ENCODE measurements at regions not wholly inside any gene's neighbourhood (a gene's known extent, or its start where the extent isn't known, plus 50 kb on each side); places are given as distances from the start of the nearest gene placed in this dataset.

GRCh38 chr2:234288974-234289455, 207.9 kb downstream of the ARL4C start:
- TF ChIP-seq, protein P1, sequence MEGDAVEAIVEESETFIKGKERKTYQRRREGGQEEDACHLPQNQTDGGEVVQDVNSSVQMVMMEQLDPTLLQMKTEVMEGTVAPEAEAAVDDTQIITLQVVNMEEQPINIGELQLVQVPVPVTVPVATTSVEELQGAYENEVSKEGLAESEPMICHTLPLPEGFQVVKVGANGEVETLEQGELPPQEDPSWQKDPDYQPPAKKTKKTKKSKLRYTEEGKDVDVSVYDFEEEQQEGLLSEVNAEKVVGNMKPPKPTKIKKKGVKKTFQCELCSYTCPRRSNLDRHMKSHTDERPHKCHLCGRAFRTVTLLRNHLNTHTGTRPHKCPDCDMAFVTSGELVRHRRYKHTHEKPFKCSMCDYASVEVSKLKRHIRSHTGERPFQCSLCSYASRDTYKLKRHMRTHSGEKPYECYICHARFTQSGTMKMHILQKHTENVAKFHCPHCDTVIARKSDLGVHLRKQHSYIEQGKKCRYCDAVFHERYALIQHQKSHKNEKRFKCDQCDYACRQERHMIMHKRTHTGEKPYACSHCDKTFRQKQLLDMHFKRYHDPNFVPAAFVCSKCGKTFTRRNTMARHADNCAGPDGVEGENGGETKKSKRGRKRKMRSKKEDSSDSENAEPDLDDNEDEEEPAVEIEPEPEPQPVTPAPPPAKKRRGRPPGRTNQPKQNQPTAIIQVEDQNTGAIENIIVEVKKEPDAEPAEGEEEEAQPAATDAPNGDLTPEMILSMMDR (IDR thresholded peaks at IDR 0.05; ENCODE audit: low read depth, low read length, missing control alignments) = peak; percentile 71
- DNase-seq (ENCODE audit: low read depth) = no peak
- in situ Hi-C loops (cut with HindIII; ENCODE audit: low sequenced_read_pairs) = no loop called here
- H3K4me3 ChIP-seq (ENCODE audit: low read depth, low read length) = no peak overlapping the region

- TF ChIP-seq, protein P1 (IDR thresholded peaks at IDR 0.05; ENCODE audit: low read depth, low read length, missing control alignments) = no peak
- no peak for DNase-seq (ENCODE audit: low read depth)
- H3K4me3 ChIP-seq (ENCODE audit: low read depth, low read length) = no peak overlapping the region
- in situ Hi-C loops (cut with HindIII; ENCODE audit: low sequenced_read_pairs) = no loop called here
Measured at GRCh38 chr2:234287650-234288049, 209.2 kb downstream of the ARL4C start.

- TF ChIP-seq, protein P1 (IDR thresholded peaks at IDR 0.05; ENCODE audit: low read depth, low read length, missing control alignments) = no peak
- no peak overlapping the region for H3K4me3 ChIP-seq (ENCODE audit: low read depth, low read length)
- in situ Hi-C loops (cut with HindIII; ENCODE audit: low sequenced_read_pairs) = no loop called here
- DNase-seq (ENCODE audit: low read depth) = no peak
Measured at GRCh38 chr2:234286956-234287355, 209.9 kb downstream of the ARL4C start.

DNA sequence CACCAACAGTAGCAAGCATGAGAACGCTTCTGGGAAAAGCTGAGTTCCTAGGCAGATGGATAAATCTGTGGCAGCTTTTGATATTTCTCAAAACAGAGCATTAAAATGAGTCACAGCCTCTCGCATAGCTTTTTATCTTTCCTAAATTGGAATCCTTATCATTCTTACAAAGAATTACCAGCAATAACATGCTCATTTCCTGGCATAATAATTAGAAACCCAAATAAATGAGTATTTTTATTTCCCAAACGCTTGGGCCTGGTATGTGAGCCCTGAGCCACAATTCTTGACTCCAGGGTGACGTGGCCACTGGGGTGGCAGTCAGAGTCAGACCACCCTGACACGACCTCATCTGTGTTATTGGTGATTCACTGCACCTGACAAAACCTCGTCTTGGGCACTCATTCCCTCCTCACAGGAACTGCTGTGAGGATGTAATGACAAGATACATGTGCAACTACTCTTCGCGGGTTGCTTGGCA, 210.7 kb downstream of the ARL4C start:
- H3K4me3 ChIP-seq (ENCODE audit: low read depth, low read length) = no peak overlapping the region
- in situ Hi-C loops (cut with HindIII; ENCODE audit: low sequenced_read_pairs) = no loop called here
- TF ChIP-seq, protein P1 (IDR thresholded peaks at IDR 0.05; ENCODE audit: low read depth, low read length, missing control alignments) = no peak
- DNase-seq (ENCODE audit: low read depth) = no peak

DNA sequence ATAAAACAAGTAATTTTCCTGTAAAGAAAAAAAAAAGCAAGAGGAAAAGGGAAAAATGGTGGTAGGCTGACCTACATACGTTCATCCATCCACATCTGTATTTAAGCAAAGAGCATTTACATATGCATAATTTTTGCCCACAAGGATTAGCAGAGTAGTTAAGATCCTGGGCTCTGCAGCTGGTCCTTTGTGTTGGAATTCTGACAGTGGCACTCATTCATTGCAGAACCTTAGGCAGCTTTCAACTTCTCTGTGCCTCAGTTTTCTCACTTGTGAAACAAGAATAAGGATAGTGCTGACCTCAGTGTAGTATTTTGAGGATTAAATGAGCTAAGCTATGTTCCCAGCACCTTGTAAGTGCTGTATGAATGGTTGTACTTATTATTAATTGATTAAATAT, 211.3 kb downstream of the ARL4C start:
- TF ChIP-seq, protein P1 (IDR thresholded peaks at IDR 0.05; ENCODE audit: low read depth, low read length, missing control alignments) = no peak
- in situ Hi-C loops (cut with HindIII; ENCODE audit: low sequenced_read_pairs) = no loop called here
- no peak for DNase-seq (ENCODE audit: low read depth)
- H3K4me3 ChIP-seq (ENCODE audit: low read depth, low read length) = no peak overlapping the region

DNA sequence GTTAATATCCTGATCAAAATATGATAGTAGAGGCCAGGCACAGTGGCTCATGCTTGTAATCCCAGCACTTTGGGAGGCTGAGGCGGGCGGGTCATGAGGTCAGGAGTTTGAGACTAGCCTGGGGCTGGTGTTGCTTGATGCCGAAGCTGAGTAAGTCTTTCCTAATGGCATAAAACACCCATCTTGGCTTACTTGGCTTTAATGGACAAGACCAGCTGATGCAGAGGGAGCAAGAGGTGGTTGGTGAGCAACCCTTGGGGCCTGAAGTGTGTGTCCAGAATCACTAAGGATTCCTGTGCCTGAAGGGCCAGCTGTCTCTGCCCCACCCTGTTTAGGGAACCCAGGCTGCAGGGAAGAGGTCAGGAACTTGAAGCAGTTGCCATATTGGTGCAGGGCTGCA, 217.2 kb downstream of the ARL4C start:
- TF ChIP-seq, protein P1 (IDR thresholded peaks at IDR 0.05; ENCODE audit: low read depth, low read length, missing control alignments) = no peak

More for the DNA sequence above, 217.2 kb downstream of the ARL4C start:
- DNase-seq (ENCODE audit: low read depth) = no peak
- in situ Hi-C loops (cut with HindIII; ENCODE audit: low sequenced_read_pairs) = no loop called here
- no peak overlapping the region for H3K4me3 ChIP-seq (ENCODE audit: low read depth, low read length)
